T47D (cell line): ENCODE measurements at regions not wholly inside any gene's neighbourhood (a gene's known extent, or its start where the extent isn't known, plus 50 kb on each side); places are given as distances from the start of the nearest gene placed in this dataset.

Experiments
- DNase-seq, 2 experiments: peaks; one replicate each; pipeline versions ENCODE4 v3.0.0 to v3.0.0-alpha.2; 2011 to 2012; ENCODE audit warnings: low read depth in 1 of 2, low spot score in 1 of 2
- JUND ChIP-seq: IDR thresholded peaks from 2 replicates; pipeline ENCODE4 v1.6.1; 2012; ENCODE audit warnings: low read depth
- in situ Hi-C: cut with HindIII; loops from 2 replicates; pipeline ENCODE4 v1.10.0; 2016; ENCODE audit warnings: low sequenced_read_pairs, low pct_unique_long_range_greater_than_20kb

DNA sequence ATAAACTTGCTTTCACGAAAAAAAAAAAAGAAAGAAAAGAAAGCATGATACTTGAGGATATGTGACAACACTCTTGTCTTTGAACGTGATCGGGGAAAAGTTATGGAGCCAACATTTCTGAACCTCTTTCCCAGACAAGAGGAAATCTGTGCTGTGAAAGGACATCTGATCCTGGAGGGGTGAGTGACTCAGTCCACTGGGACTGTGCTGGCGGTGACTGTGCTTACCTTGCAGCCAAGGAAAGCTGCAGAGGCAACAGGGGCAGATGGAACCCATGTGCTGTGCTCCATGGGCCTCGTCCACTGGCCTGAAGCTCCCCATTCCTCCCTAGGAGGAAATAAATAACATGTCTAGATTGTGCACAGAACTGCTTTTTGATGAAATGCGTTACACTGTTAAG lies 116.5 kb upstream of the RAB11FIP2 start:
- in situ Hi-C loops = no loop called here
- no peak for TF ChIP-seq JUND
- DNase-seq = no peak

DNA sequence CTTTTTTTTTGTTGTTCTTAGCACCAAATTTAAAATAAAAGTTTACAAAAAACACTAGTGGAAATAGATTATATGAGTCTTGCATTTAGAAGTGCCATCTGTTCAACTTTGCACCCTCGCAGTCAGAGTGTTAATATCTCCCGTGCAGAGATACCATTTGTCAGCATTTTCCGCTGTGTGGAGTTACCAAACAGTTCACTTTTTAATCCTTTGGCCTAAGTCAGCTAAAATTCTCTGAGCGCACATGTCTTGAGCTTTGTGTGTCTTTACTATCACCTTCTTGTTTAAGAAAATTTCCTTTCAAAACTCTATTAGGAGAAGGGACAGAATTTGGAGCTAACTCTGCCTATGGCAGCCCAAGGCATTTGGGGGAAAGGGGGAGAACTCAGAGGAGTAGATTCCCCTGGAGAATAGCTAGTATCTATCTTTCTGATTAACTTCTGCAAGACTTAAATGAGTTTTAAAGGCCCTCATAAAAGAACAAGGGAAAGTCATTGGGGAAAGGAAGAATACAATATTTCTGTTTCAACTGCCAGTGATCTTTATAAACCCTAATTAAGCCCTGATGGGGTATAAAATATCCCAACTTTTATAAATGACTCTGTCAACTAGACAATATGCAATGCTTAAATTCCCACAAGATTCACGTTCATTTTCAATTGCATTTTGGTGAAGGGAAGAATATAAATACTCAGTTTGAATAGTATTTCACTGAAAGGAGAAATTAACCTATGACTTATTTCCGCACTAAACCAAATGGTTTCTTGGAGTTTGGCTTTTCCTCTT lies 114.9 kb upstream of the RAB11FIP2 start:
- no peak for DNase-seq
- in situ Hi-C loops = no loop called here
- no peak for TF ChIP-seq JUND

DNA sequence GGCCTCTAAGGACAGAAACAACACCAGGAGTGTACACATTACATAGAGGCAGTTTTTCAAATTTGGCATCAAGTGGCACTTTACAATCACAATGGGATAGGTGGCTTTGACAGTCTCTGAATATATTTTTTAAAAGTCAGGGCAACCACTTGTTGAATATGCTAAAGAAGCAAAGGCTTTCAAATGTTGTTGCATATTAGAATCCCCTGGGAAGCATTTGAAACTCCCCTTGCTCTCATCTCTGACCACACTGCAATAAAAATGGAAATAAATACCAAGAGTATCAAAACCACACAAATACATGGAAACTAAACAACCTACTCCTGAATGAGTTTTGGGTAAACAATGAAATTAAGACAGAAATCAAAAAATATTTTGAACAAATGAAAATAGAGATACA lies 106.5 kb upstream of the RAB11FIP2 start:
- no peak for DNase-seq
- in situ Hi-C loops = no loop called here
- no peak for TF ChIP-seq JUND

DNA sequence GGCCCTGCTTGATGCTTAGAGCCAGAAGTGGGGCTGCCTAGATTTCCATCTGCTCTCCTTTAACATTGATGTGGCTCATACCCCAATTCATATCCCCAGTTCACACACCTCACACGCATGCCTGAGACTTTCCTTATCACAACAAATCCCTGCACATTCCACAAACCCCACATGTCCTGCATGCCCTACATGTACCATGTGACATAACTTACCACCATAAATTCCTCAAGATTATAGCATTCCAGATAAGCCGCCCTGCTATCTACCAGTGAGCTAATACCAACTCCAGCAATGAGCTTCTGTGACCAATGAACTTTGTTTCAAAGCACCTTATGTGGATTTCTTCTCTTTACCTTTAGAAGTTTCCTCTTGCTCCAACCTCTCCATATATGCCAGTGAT lies 104.7 kb upstream of the RAB11FIP2 start:
- no peak for DNase-seq
- no peak for TF ChIP-seq JUND
- in situ Hi-C loops = no loop called here

DNA sequence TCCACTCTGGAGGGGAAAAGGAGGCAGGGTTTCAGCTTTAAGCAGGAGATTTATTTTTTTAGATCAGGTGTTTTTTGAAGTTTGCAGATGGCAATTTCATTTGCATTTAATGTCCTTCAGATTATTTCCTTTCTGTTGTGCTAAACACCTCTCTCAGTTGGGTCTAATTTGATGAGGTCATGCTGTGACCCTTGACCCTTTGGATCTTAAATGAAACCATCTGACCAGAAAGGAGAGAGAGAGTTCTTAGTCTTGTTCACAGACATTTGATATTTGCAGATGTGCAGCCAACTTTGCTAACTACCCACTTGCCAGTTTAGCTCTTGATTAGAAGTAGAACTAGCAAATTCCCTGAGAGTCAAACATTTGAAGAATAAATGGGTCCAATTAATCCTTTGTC lies 101.5 kb upstream of the RAB11FIP2 start:
- in situ Hi-C loops = no loop called here
- no peak for DNase-seq
- no peak for TF ChIP-seq JUND

DNA sequence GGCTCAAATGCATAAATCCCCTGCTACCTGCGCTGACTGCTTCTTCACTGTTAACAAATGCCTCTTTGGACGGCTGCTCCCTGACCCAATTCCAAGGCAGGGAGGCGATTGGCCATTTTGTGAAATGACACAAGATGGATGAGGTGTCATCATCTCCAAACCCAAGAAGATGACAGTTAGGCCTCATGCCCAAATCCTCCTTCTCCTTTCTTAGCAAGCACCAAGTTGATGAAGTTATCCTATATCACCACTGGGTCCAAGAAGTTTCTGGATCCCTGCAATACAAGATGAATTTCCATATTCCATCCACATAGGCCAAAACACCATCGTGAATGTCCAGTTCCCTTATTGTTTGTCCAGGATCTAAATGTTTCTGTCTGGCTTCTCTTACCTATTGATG lies 98.5 kb upstream of the RAB11FIP2 start:
- DNase-seq = no peak
- no peak for TF ChIP-seq JUND
- in situ Hi-C loops = no loop called here

DNA sequence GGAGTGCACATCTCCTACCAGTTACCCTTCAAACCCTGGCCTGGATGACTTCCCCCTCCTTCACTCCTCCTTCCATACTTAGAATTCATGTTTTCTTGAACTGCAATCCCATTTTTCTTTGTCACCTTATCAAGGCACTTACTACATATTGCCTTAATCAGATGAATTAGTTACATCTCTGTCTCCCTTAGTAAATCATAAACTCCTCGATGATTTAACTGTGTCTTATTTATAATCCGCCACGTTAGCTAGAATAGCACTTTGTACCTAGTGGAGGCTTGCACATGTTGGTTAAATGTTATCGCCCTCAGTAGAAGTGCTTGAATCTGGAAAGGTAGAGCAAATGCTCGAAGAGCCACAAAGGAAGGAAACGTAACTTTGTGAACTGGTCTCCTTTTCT lies 94.7 kb upstream of the RAB11FIP2 start:
- no peak for TF ChIP-seq JUND
- in situ Hi-C loops = no loop called here
- no peak for DNase-seq

DNA sequence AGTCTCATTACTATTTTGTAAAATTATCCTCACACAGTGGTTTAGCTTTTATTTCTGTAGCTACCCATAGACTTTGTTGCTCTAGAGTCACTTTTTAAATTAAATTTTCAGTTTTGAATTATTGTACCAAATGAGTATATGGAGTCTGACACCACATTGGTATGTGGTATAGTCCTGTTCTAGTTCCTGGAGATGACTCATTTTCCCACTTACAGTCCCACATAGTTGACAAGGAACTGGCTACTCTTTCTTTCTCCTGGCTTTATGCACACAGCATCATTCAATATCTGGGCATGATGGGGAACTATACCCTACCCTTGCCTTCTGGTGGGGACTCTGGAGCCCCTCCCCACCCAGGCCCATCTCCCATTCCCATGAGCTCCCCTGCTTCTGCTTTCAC lies 92.6 kb upstream of the RAB11FIP2 start:
- in situ Hi-C loops = no loop called here
- no peak for TF ChIP-seq JUND
- peak in 1 of 2 experiments; percentile 3 for DNase-seq

DNA sequence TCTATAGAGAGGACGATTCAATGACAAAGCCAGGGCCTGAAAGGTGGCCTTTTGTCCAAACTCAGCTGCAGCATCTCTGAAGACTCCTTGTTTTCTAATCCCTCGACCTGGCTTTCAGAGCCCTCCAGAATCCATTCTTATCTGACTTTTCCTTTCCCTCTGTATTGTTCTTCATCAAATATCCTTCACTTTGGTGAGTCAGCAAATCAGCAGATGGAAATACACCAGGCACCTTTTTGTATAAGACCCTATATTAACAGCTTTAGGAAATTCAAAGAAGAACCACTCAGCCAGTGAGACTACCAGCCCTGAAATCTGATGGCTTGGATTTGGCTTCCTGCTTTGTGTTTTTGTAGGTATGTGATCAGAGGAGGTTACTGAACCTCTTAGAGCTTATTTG lies 81.9 kb upstream of the RAB11FIP2 start:
- in situ Hi-C loops = no loop called here
- TF ChIP-seq JUND = no peak
- DNase-seq = no peak

DNA sequence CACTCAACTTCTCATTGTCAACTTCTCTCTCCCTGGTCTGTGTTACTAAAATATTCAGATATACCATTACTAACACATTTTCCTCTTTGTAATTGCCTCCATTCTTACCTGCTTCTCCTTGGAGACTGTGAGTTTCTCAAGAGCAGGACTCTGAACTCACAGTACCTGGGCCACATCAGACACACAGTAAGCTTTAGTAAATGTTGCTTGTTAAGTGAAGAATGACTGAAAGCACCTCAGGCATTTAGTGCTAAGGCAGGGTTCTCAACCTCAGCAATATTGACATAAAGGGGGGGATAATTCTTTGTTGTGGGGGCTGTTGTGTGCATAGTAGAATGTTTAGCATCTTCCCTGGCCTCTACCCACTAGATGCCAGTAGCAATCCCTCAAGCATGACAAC lies 72.0 kb upstream of the RAB11FIP2 start:
- TF ChIP-seq JUND = no peak
- in situ Hi-C loops = no loop called here

DNA sequence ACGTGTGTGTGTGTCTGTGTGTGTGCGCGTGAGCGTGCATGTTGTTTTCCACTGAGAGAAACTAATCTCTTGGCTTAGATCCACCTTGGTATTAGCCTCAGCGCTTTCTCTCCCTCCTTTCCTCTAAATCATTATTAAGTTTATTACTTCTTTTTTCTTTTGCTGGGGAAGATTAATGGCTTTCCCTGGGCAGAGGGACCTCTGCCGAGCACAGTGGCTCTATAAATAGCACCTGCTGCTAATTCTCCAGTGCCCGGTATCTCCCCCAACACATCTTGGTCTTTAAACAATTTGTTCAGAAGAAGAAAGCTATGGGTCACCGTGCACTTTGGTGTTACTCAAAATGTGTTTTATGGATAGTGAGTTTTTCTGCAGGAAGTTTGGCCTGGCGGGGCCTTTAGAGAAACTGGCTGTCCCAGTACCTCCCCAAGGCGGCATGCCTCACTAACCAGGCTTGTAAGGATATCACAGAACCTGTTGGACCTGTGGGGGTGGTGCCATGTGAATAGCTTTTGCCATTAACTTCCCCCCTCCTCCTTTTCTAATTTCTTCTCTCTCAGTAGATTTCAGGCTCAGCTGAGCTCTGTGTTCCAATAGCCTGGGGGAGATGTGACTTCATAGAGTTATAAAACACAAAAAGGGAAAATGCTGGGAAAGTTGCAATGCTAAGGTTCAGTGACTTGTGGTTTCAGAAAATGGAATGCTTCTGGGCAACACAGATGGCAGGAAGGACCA lies 70.1 kb upstream of the RAB11FIP2 start:
- DNase-seq = peak in 1 of 2 experiments; percentile 73
- in situ Hi-C loops = no loop called here
- TF ChIP-seq JUND = no peak

More for the DNA sequence above, 72.0 kb upstream of the RAB11FIP2 start:
- peak in 1 of 2 experiments; percentile 39 for DNase-seq

DNA sequence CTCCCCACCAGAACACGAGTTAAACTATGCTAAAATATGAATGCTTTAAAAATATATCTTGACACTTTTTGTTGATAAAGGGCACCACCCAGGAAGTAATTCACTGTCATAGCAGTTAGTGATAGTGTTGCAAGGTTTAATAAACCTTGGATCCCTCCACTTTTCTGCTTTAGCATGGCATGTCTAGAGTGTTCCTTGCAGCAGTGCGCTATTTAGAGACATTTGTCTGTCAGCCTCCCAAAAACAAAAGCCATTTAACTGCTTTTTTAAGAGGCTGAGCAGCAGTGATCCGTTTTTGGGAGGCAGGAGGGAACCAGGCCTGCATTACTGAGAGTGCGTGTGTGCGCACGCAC lies 69.6 kb upstream of the RAB11FIP2 start:
- no peak for TF ChIP-seq JUND
- in situ Hi-C loops = no loop called here
- no peak for DNase-seq

DNA sequence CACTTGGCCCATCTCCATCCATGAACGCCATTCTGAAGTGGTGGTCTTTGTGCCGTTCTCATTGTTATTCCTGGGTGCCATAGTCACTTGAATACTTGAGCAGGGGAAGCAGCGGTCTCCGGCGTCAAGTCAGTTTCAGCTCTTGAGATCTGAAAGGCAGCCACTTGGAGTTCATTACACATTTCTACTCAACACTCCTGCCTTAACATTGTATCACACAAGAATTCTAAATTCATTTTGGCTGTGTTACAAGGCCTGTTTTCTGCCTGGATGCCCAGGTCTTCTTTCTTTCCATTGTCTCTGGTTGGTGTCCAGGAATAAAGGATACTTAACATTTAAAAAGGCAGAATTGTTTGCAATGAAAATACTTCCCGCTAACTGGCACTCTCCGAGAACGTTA lies 69.0 kb upstream of the RAB11FIP2 start:
- in situ Hi-C loops = no loop called here
- TF ChIP-seq JUND = no peak
- no peak for DNase-seq
